Activated CD8-positive, alpha-beta memory T cell treated with anti-CD3 and anti-CD28 coated beads, Interleukin-2, amount 10 ng/mL, durations not matched to agents 7 days and 5 days (primary cell): ENCODE measurements at regions not wholly inside any gene's neighbourhood (a gene's known extent, or its start where the extent isn't known, plus 50 kb on each side); places are given as distances from the start of the nearest gene placed in this dataset.

Source experiments
- ATAC-seq: fragments of 150-1000 bp; cut with Tn5 transposase; one replicate; pipeline ENCODE4 v1.10.0; 2021; ENCODE audit warnings: moderate library complexity
- CTCF ChIA-PET: fragments of 350-600 bp; sonication (Branson Sonifier 250); formaldehyde crosslinking; loops from one replicate; lab custom pipeline; 2021; ENCODE audit warnings: antibody characterized with exemption; lab: Charles Lee
- DNase-seq: peaks from one replicate; pipeline ENCODE4 v3.0.0-alpha.2; 2020
- H3K27ac Mint-ChIP-seq: one replicate; pipeline ENCODE4 v1.8.0; 2021; ENCODE audit warnings: mild to moderate bottlenecking, mixed read lengths
- H3K27me3 Mint-ChIP-seq: one replicate; pipeline ENCODE4 v1.8.0; 2021; ENCODE audit warnings: mixed read lengths
- H3K36me3 Mint-ChIP-seq: one replicate; pipeline ENCODE4 v1.8.0; 2021; ENCODE audit warnings: mild to moderate bottlenecking, mixed read lengths
- H3K4me1 Mint-ChIP-seq: one replicate; pipeline ENCODE4 v1.8.0; 2021; ENCODE audit warnings: mixed read lengths
- H3K4me3 Mint-ChIP-seq: one replicate; pipeline ENCODE4 v1.8.0; 2021; ENCODE audit warnings: mild to moderate bottlenecking, moderate library complexity, mixed read lengths
- H3K9me3 Mint-ChIP-seq: one replicate; pipeline ENCODE4 v1.8.0; 2022; ENCODE audit warnings: low read depth, mixed read lengths

- Mint-ChIP-seq H3K36me3 (no peaks in the 10 kb centered on the region), H3K9me3 (peaks cover 11% of the 10 kb centered on the region), H3K27me3 (no peaks in the 10 kb centered on the region), H3K4me3 (no peak overlapping the region), H3K4me1 (no peaks in the 10 kb centered on the region), H3K27ac (no peak overlapping the region)
- no peak for DNase-seq
- no peak for ATAC-seq
- CTCF ChIA-PET, result no interaction called here
Observed at GRCh38 chr7:9781710-9782109, 1192.0 kb upstream of the PHF14 start.

- no peak overlapping the region for H3K4me3 Mint-ChIP-seq
- H3K4me1 Mint-ChIP-seq, result no peaks in the 10 kb centered on the region
- peaks cover 7% of the 10 kb centered on the region for H3K9me3 Mint-ChIP-seq
- no peaks in the 10 kb centered on the region for H3K27me3 Mint-ChIP-seq
- H3K36me3 Mint-ChIP-seq, result no peaks in the 10 kb centered on the region
- H3K27ac Mint-ChIP-seq, result no peak overlapping the region
- no peak for DNase-seq
- CTCF ChIA-PET, result no interaction called here
- no peak for ATAC-seq
Observed at GRCh38 chr7:9782275-9782674, 1191.4 kb upstream of the PHF14 start.

- no peaks in the 10 kb centered on the region for H3K4me1 Mint-ChIP-seq
- ATAC-seq (no peak), DNase-seq (no peak)
- CTCF ChIA-PET, result no interaction called here
- no peaks in the 10 kb centered on the region for H3K36me3 Mint-ChIP-seq
- H3K27me3 Mint-ChIP-seq, result no peaks in the 10 kb centered on the region
- peaks cover 9% of the 10 kb centered on the region for H3K9me3 Mint-ChIP-seq
- no peak overlapping the region for H3K27ac Mint-ChIP-seq
- no peak overlapping the region for H3K4me3 Mint-ChIP-seq
Observed at GRCh38 chr7:9785211-9785610, 1188.5 kb upstream of the PHF14 start.

- H3K4me1 Mint-ChIP-seq, result no peaks in the 10 kb centered on the region
- CTCF ChIA-PET, result no interaction called here
- H3K9me3 Mint-ChIP-seq, result peaks cover 12% of the 10 kb centered on the region
- ATAC-seq (no peak), DNase-seq (no peak)
- H3K27me3 Mint-ChIP-seq, result no peaks in the 10 kb centered on the region
- H3K4me3 Mint-ChIP-seq, result no peak overlapping the region
- H3K36me3 Mint-ChIP-seq, result no peaks in the 10 kb centered on the region
- H3K27ac Mint-ChIP-seq, result no peak overlapping the region
Observed at GRCh38 chr7:9796241-9796640, 1177.4 kb upstream of the PHF14 start.

- CTCF ChIA-PET, result no interaction called here
- ATAC-seq (no peak), DNase-seq (no peak)
- Mint-ChIP-seq H3K27me3 (no peaks in the 10 kb centered on the region), H3K4me3 (no peak overlapping the region), H3K36me3 (no peaks in the 10 kb centered on the region), H3K9me3 (peaks cover 15% of the 10 kb centered on the region), H3K4me1 (no peaks in the 10 kb centered on the region), H3K27ac (no peak overlapping the region)
Observed at GRCh38 chr7:9822458-9823290, 1151.0 kb upstream of the PHF14 start.

GRCh38 chr7:9835199-9835598 is 1138.5 kb upstream of the PHF14 start:
- Mint-ChIP-seq H3K36me3 (no peaks in the 10 kb centered on the region), H3K4me3 (no peak overlapping the region), H3K27ac (no peak overlapping the region), H3K4me1 (no peaks in the 10 kb centered on the region), H3K27me3 (no peaks in the 10 kb centered on the region), H3K9me3 (peaks cover 6% of the 10 kb centered on the region)
- CTCF ChIA-PET, result no interaction called here
- no peak for ATAC-seq
- no peak for DNase-seq

GRCh38 chr7:9836671-9837070 is 1137.0 kb upstream of the PHF14 start:
- DNase-seq, result no peak

GRCh38 chr7:9842301-9842700 is 1131.4 kb upstream of the PHF14 start:
- no peak overlapping the region for H3K27ac Mint-ChIP-seq
- no peaks in the 10 kb centered on the region for H3K4me1 Mint-ChIP-seq
- H3K27me3 Mint-ChIP-seq, result no peaks in the 10 kb centered on the region
- no peaks in the 10 kb centered on the region for H3K36me3 Mint-ChIP-seq
- H3K9me3 Mint-ChIP-seq, result peaks cover 3% of the 10 kb centered on the region
- DNase-seq (no peak), ATAC-seq (no peak)
- CTCF ChIA-PET, result no interaction called here
- no peak overlapping the region for H3K4me3 Mint-ChIP-seq

More at GRCh38 chr7:9836671-9837070, 1137.0 kb upstream of the PHF14 start:
- no peak overlapping the region for H3K4me3 Mint-ChIP-seq
- CTCF ChIA-PET, result no interaction called here
- H3K36me3 Mint-ChIP-seq, result no peaks in the 10 kb centered on the region
- ATAC-seq, result no peak
- H3K27ac Mint-ChIP-seq, result no peak overlapping the region
- no peaks in the 10 kb centered on the region for H3K4me1 Mint-ChIP-seq
- peaks cover 6% of the 10 kb centered on the region for H3K9me3 Mint-ChIP-seq
- no peaks in the 10 kb centered on the region for H3K27me3 Mint-ChIP-seq

GRCh38 chr7:9846902-9847301 is 1126.8 kb upstream of the PHF14 start:
- Mint-ChIP-seq H3K36me3 (no peaks in the 10 kb centered on the region), H3K4me3 (no peak overlapping the region), H3K9me3 (peaks cover 3% of the 10 kb centered on the region), H3K4me1 (no peaks in the 10 kb centered on the region), H3K27ac (no peak overlapping the region), H3K27me3 (no peaks in the 10 kb centered on the region)
- CTCF ChIA-PET, result no interaction called here
- ATAC-seq (no peak), DNase-seq (no peak)

- no peak overlapping the region for H3K27ac Mint-ChIP-seq
- ATAC-seq (no peak), DNase-seq (no peak)
- H3K36me3 Mint-ChIP-seq, result no peaks in the 10 kb centered on the region
- H3K9me3 Mint-ChIP-seq, result peaks cover 13% of the 10 kb centered on the region
- CTCF ChIA-PET, result no interaction called here
- H3K4me3 Mint-ChIP-seq, result no peak overlapping the region
- no peaks in the 10 kb centered on the region for H3K4me1 Mint-ChIP-seq
- H3K27me3 Mint-ChIP-seq, result no peaks in the 10 kb centered on the region
Observed at GRCh38 chr7:9854605-9855004, 1119.1 kb upstream of the PHF14 start.

GRCh38 chr7:9856668-9857067 is 1117.0 kb upstream of the PHF14 start:
- Mint-ChIP-seq H3K4me3 (no peak overlapping the region), H3K9me3 (peaks cover 16% of the 10 kb centered on the region), H3K27ac (no peak overlapping the region), H3K36me3 (no peaks in the 10 kb centered on the region), H3K27me3 (no peaks in the 10 kb centered on the region), H3K4me1 (no peaks in the 10 kb centered on the region)
- no peak for ATAC-seq
- no peak for DNase-seq
- CTCF ChIA-PET, result no interaction called here

- DNase-seq, result no peak
- CTCF ChIA-PET, result no interaction called here
- Mint-ChIP-seq H3K27ac (no peak overlapping the region), H3K36me3 (no peaks in the 10 kb centered on the region), H3K9me3 (peaks cover 11% of the 10 kb centered on the region), H3K4me3 (no peak overlapping the region), H3K4me1 (no peaks in the 10 kb centered on the region), H3K27me3 (no peaks in the 10 kb centered on the region)
- no peak for ATAC-seq
Observed at GRCh38 chr7:9863545-9863944, 1110.1 kb upstream of the PHF14 start.

GRCh38 chr7:9869151-9869550 is 1104.5 kb upstream of the PHF14 start:
- DNase-seq, result no peak
- CTCF ChIA-PET, result no interaction called here
- Mint-ChIP-seq H3K4me1 (no peaks in the 10 kb centered on the region), H3K27ac (no peak overlapping the region), H3K27me3 (no peaks in the 10 kb centered on the region), H3K36me3 (no peaks in the 10 kb centered on the region), H3K4me3 (no peak overlapping the region), H3K9me3 (peaks cover 2% of the 10 kb centered on the region)
- ATAC-seq, result no peak

GRCh38 chr7:9869566-9869965 is 1104.1 kb upstream of the PHF14 start:
- H3K4me3 Mint-ChIP-seq, result no peak overlapping the region
- ATAC-seq, result no peak
- no peaks in the 10 kb centered on the region for H3K4me1 Mint-ChIP-seq
- CTCF ChIA-PET, result no interaction called here
- no peak overlapping the region for H3K27ac Mint-ChIP-seq
- no peaks in the 10 kb centered on the region for H3K36me3 Mint-ChIP-seq
- peaks cover 1% of the 10 kb centered on the region for H3K9me3 Mint-ChIP-seq
- no peaks in the 10 kb centered on the region for H3K27me3 Mint-ChIP-seq
- DNase-seq, result no peak
